Urinary bladder (tissue), 3 donors: ENCODE measurements at regions not wholly inside any gene's neighbourhood (a gene's known extent, or its start where the extent isn't known, plus 50 kb on each side); places are given as distances from the start of the nearest gene placed in this dataset.

ENCODE experiments used
- DNase-seq: peaks from one replicate; pipeline ENCODE4 v3.0.0-alpha.2; 2015; ENCODE audit errors: extremely low spot score
- H3K27ac ChIP-seq: one replicate; pipeline ENCODE4 v1.5.1; 2013; ENCODE audit warnings: low read depth, mild to moderate bottlenecking, moderate library complexity
- H3K36me3 ChIP-seq: one replicate; pipeline ENCODE4 v1.6.1; 2013; ENCODE audit warnings: mild to moderate bottlenecking, moderate library complexity; ENCODE audit not compliant: insufficient read depth
- H3K4me1 ChIP-seq: one replicate; pipeline ENCODE4 v1.6.1; 2013; ENCODE audit warnings: mild to moderate bottlenecking, moderate library complexity; ENCODE audit not compliant: insufficient read depth
- H3K4me3 ChIP-seq: one replicate; pipeline ENCODE4 v1.5.1; 2013; ENCODE audit warnings: low read depth, low read length
- WGBS: extraction: QIAGEN DNeasy Blood & Tissue Kit; methylation state at CpG from one replicate; pipeline ENCODE4 v1.1.7; 2013; 5-methylcytosine and 5-hydroxymethylcytosine counted together
- donor health status: healthy with polysubstance abuse.
- donor health status: healthy.

GRCh38 chr3:43181202-43181821 is 75.4 kb upstream of the POMGNT2 start:
- H3K36me3 ChIP-seq = no peaks in the 10 kb centered on the region
- no peak overlapping the region for H3K4me3 ChIP-seq
- no peak overlapping the region for H3K27ac ChIP-seq
- no peaks in the 10 kb centered on the region for H3K4me1 ChIP-seq
- WGBS = 76% methylated on average over 13 of the region's 13 CpGs
- DNase-seq = no peak

DNA sequence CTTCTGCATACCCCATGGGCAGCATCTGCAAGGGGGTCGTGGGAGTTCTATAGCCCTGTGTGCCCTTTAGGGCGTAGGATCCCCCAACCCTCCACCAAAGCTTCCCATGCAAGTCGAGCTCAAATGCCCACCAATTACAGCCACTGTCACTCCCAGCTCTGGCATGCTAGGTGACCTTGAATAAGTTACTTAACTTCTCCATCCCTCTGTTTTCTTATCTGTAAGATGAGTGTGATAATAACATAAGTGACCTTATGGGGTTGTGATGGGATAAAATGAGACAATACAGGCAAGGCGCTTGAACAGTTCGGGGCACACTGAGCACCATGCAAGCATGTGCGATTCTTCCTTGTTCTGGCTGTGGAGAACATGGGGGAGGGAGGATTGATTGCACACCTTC is 74.8 kb upstream of the POMGNT2 start:
- 84% methylated on average over 6 of the region's 6 CpGs for WGBS
- no peaks in the 10 kb centered on the region for H3K4me1 ChIP-seq

GRCh38 chr3:43180027-43180426 is 74.1 kb upstream of the POMGNT2 start:
- no peaks in the 10 kb centered on the region for H3K4me1 ChIP-seq
- no peak overlapping the region for H3K4me3 ChIP-seq
- H3K36me3 ChIP-seq = no peaks in the 10 kb centered on the region
- no peak overlapping the region for H3K27ac ChIP-seq
- no peak for DNase-seq
- 43% methylated on average over 4 of the region's 4 CpGs for WGBS

More for the DNA sequence above, 74.8 kb upstream of the POMGNT2 start:
- Histone ChIP-seq H3K36me3 (no peaks in the 10 kb centered on the region), H3K27ac (no peak overlapping the region), H3K4me3 (no peak overlapping the region)
- no peak for DNase-seq

DNA sequence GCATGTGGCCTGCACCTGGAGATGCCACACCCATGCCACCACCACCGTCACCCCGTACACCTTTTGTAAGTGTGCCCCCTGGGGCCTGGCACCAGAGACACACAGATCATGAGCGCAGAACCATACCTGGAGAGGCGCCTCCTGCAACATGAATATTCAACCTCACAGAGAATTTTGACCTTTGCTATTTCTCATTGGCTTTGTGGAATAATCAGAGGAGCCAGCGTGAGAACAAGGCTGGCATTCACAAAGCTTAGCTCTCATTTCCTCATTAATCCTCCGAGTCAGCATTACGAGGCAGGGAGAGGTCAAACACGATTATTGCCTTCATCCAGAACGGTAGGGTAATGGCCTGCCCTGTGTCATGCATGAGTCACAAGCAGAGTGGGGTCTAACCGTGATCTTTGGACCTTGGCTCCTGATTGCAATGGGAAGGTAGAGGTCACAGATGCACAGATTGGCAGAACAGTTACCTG is 73.0 kb upstream of the POMGNT2 start:
- no peak overlapping the region for H3K27ac ChIP-seq
- H3K4me1 ChIP-seq = no peaks in the 10 kb centered on the region
- H3K4me3 ChIP-seq = no peak overlapping the region
- DNase-seq = no peak
- WGBS = 85% methylated on average over 10 of the region's 10 CpGs
- H3K36me3 ChIP-seq = no peaks in the 10 kb centered on the region

DNA sequence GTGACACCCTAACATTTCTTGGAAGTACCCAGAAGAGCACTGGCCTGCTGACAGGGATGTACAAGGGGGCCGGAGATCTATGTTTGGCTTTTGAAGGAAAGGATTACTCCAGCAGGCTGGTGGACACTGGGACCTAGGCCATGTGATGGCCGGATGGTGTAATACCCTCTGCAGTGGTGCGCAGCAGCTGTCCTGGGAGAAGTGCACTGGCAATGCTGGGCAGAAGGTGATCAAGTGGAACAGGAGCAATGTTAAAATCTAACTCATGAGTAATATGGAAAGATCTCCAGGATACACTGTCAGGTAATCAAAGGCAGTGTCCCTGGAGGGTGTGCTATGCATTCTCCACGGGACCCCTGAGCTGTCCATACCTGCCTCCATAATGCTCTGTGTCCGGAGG is 71.2 kb upstream of the POMGNT2 start:
- WGBS = 90% methylated on average over 5 of the region's 5 CpGs
- DNase-seq = no peak
- Histone ChIP-seq H3K36me3 (no peaks in the 10 kb centered on the region), H3K27ac (no peak overlapping the region), H3K4me3 (no peak overlapping the region), H3K4me1 (no peaks in the 10 kb centered on the region)

DNA sequence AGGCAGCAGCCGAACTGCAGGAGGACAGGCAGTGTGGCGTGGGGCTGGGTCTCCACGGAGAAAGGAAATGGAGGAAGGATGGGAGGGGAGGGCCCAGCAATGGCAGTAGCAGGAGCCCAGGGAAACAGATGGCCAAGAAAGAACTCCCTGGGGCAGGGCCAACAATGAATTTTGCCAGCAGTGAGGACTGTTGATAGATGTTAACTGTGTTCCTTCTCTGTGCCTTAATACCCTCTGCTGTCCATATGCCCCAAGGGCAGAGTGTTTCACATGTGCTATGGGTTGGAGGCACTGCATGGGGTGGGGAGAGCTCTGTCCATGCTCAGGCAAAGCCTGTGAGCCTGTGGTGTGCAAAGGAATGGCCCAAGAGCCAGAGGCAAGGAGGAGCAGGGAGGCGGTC is 70.8 kb upstream of the POMGNT2 start:
- Histone ChIP-seq H3K27ac (no peak overlapping the region), H3K4me1 (no peaks in the 10 kb centered on the region), H3K36me3 (no peaks in the 10 kb centered on the region), H3K4me3 (no peak overlapping the region)
- no peak for DNase-seq
- 78% methylated on average over 4 of the region's 4 CpGs for WGBS

- Histone ChIP-seq H3K4me1 (no peaks in the 10 kb centered on the region), H3K36me3 (no peaks in the 10 kb centered on the region), H3K4me3 (no peak overlapping the region), H3K27ac (no peak overlapping the region)
- 91% methylated on average over 5 of the region's 5 CpGs for WGBS
- DNase-seq = no peak
Observed at GRCh38 chr3:43175541-43175940, 69.7 kb upstream of the POMGNT2 start.

GRCh38 chr3:43173949-43174348 is 68.1 kb upstream of the POMGNT2 start:
- Histone ChIP-seq H3K36me3 (no peaks in the 10 kb centered on the region), H3K4me3 (no peak overlapping the region), H3K4me1 (no peaks in the 10 kb centered on the region), H3K27ac (no peak overlapping the region)
- DNase-seq = no peak

DNA sequence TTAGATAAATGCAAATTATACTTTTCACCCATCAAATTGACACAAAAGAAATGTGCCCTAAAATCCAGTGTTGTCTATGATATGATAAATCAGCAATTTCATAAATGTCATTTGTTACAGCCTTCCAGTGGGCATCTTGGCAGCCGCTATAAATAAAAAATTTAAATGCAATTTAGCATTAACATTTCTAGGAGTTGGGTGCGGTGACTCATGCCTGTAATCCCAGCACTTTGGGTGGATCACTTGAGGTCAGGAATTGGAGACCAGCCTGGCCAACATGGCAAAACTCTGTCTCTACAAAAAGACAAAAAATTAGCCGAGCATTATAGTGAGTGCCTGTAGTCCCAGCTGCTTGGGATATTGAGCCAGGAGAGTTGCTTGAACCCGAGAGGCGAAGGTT is 65.9 kb upstream of the POMGNT2 start:
- H3K4me3 ChIP-seq = no peak overlapping the region
- no peaks in the 10 kb centered on the region for H3K4me1 ChIP-seq
- no peak for DNase-seq
- no peak overlapping the region for H3K27ac ChIP-seq
- H3K36me3 ChIP-seq = no peaks in the 10 kb centered on the region
- 77% methylated on average over 5 of the region's 5 CpGs for WGBS

GRCh38 chr3:43170553-43170952 is 64.7 kb upstream of the POMGNT2 start:
- Histone ChIP-seq H3K4me1 (no peaks in the 10 kb centered on the region), H3K4me3 (no peak overlapping the region), H3K27ac (no peak overlapping the region), H3K36me3 (no peaks in the 10 kb centered on the region)
- no peak for DNase-seq
- WGBS = 84% methylated on average over 7 of the region's 7 CpGs

DNA sequence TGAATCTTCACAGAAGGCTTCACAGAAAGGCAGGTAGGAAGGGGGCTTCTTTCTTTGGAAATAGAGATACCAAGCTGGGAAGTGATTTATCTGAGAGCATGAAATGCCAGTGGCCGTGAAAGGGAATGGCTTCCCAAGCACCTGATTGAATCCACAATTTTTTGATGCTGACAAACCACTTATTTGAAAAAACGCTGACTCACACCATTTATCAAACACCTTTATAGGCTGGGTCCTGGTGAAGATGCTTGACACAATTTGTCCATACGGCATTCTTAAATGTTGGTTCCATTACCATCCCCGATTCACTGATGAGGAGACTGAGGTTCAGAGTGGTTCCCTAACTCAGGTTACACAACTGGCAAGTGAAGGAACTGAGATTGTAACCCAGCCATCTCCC is 64.1 kb upstream of the POMGNT2 start:
- DNase-seq = no peak
- H3K4me3 ChIP-seq = no peak overlapping the region
- WGBS = 93% methylated on average over 4 of the region's 4 CpGs

GRCh38 chr3:43166406-43166805 is 60.5 kb upstream of the POMGNT2 start:
- DNase-seq = no peak
- H3K36me3 ChIP-seq = no peaks in the 10 kb centered on the region
- H3K4me1 ChIP-seq = no peaks in the 10 kb centered on the region
- no peak overlapping the region for H3K27ac ChIP-seq
- WGBS = 59% methylated on average over 1 of the region's 1 CpG
- no peak overlapping the region for H3K4me3 ChIP-seq

More for the DNA sequence above, 64.1 kb upstream of the POMGNT2 start:
- H3K4me1 ChIP-seq = no peaks in the 10 kb centered on the region
- H3K27ac ChIP-seq = no peak overlapping the region
- no peaks in the 10 kb centered on the region for H3K36me3 ChIP-seq

DNA sequence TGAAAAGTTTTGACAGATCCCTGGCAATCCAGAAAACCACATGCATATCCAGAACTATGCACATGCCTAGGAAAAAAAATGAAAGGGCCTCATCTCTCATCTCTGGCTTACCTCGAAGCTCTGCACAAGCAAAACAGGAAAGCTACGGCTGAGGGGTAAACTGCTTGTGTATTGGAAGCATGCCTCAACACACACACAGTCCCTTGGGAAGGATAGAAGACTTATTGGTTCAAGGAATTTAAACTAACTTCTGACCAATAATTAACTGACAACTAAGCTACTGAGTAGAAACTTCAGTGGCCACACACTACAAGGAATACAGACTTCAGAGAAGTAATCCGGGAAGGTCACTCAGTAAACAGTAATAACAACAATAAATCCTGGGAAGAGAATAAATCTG is 59.9 kb upstream of the POMGNT2 start:
- WGBS = 90% methylated on average over 3 of the region's 3 CpGs

DNA sequence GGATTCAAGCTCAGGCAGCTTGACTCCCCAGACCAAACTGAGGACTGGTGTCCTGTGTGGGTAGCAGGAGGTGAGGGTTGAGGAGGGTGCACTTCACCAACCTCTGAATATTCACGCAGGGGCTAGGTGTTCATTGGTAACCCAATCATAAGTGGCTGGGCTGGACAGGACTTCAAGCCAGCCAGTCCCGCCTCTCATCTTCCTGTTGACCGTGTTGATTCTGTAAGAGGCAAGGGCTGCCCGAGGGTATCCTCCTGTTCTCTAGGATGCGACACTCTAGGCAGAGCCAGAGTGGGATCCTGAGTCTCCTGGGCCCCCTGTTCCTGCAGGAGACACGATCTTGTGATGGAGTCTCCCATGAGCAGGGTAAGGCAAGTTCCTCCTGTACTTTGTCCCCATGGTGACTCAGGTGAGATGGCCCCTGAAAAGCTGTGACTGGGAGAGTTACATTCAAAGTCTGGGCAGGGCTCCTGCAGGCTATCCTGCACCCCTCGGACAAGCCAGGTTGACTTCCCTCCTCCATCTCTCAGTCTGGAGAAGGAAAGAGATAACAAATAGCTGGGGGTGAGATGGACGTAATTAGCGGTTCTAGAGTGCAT is 58.1 kb upstream of the POMGNT2 start:
- 70% methylated on average over 9 of the region's 9 CpGs for WGBS
- no peak for DNase-seq
- Histone ChIP-seq H3K4me1 (no peaks in the 10 kb centered on the region), H3K36me3 (no peaks in the 10 kb centered on the region), H3K4me3 (no peak overlapping the region), H3K27ac (no peak overlapping the region)

More for the DNA sequence above, 59.9 kb upstream of the POMGNT2 start:
- H3K4me3 ChIP-seq = no peak overlapping the region
- H3K27ac ChIP-seq = no peak overlapping the region
- H3K4me1 ChIP-seq = no peaks in the 10 kb centered on the region
- no peak for DNase-seq
- H3K36me3 ChIP-seq = no peaks in the 10 kb centered on the region
